Upper lobe of left lung (tissue), 4 donors: ENCODE measurements at regions not wholly inside any gene's neighbourhood (a gene's known extent, or its start where the extent isn't known, plus 50 kb on each side); places are given as distances from the start of the nearest gene placed in this dataset.

Experiments
- POLR2A ChIP-seq, 4 donors: fragments of 450-650 bp; IDR thresholded peaks; one replicate each; pipeline ENCODE4 v1.5.1; 2016 to 2017; ENCODE audit warnings: antibody characterized with exemption in 4 of 4, mild to moderate bottlenecking in 2 of 4
- TF ChIP-seq, protein P1 (sequence below), 6 experiments: fragments of 450-650 bp in 4 of 6; fragments of 200-600 bp in 2 of 6; sonication (generic) in 2 of 6; IDR thresholded peaks; one replicate each; pipeline ENCODE4 v1.5.1; 2016 to 2019; ENCODE audit warnings: antibody characterized with exemption in 6 of 6

DNA sequence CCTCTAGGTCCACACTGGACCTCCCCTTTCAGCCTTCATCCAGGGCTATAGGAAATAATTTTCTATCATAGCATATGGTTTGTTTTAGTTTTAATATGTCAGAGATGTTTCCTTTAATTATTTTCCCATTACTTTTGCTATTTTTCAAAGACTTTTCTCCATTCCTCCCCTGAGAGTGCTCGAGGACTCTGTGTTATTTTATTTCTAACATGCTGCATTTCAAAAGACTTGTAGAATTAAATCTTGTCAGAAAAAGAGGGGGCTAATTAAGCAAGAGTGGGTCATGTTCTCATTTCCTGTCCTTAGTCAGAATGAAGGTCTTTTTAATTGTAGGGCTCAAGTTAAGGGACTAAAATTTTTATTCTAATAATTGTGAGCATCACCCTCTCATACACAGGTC lies 71.6 kb upstream of the CTTNBP2 start:
- TF ChIP-seq, protein P1, sequence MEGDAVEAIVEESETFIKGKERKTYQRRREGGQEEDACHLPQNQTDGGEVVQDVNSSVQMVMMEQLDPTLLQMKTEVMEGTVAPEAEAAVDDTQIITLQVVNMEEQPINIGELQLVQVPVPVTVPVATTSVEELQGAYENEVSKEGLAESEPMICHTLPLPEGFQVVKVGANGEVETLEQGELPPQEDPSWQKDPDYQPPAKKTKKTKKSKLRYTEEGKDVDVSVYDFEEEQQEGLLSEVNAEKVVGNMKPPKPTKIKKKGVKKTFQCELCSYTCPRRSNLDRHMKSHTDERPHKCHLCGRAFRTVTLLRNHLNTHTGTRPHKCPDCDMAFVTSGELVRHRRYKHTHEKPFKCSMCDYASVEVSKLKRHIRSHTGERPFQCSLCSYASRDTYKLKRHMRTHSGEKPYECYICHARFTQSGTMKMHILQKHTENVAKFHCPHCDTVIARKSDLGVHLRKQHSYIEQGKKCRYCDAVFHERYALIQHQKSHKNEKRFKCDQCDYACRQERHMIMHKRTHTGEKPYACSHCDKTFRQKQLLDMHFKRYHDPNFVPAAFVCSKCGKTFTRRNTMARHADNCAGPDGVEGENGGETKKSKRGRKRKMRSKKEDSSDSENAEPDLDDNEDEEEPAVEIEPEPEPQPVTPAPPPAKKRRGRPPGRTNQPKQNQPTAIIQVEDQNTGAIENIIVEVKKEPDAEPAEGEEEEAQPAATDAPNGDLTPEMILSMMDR (IDR thresholded peaks at IDR 0.05): no peak
- TF ChIP-seq POLR2A (IDR thresholded peaks at IDR 0.05): no peak
